Caco-2 (cell line): ENCODE measurements at regions not wholly inside any gene's neighbourhood (a gene's known extent, or its start where the extent isn't known, plus 50 kb on each side); places are given as distances from the start of the nearest gene placed in this dataset.

Experiments
- BruUV-seq: library from RNA; stranded (reverse); fragments of 400-500 nt; replicated peaks from 2 replicates; lab custom pipeline; 2021; lab: Mats Ljungman, UMichigan
- CTCF ChIA-PET: fragments of 300-600 bp; sonication (Branson Sonifier 250); formaldehyde crosslinking; loops from one replicate; lab custom pipeline; 2022; ENCODE audit warnings: antibody characterized with exemption; lab: Charles Lee
- POLR2A ChIA-PET: fragments of 300-600 bp; sonication (Branson Sonifier 250); formaldehyde crosslinking; loops from one replicate; lab custom pipeline; 2022; ENCODE audit warnings: antibody characterized with exemption; lab: Charles Lee
- DNase-seq, 2 experiments: peaks; one replicate each; pipeline versions ENCODE4 v3.0.0 to v3.0.0-alpha.2; 2020 to 2022
- H3K27me3 ChIP-seq: replicated peaks from 2 replicates; pipeline ENCODE4 v1.6.0; 2011; ENCODE audit warnings: low read length; ENCODE audit not compliant: control insufficient read depth, insufficient read depth
- H3K36me3 ChIP-seq: 2 replicates; pipeline ENCODE4 v1.5.1; 2011; ENCODE audit warnings: low read length; ENCODE audit not compliant: control insufficient read depth, insufficient read depth
- H3K4me1 ChIP-seq: fragments of 250-450 bp; sonication (Bioruptor Pico); 2 replicates; pipeline ENCODE4 v1.5.1; 2020; ENCODE audit warnings: mild to moderate bottlenecking
- H3K4me3 ChIP-seq: 2 replicates; pipeline ENCODE4 v1.5.1; 2011; ENCODE audit warnings: low read depth, mild to moderate bottlenecking, control low read depth, low read length
- H3K9me3 ChIP-seq: fragments of 250-450 bp; sonication (Bioruptor Pico); 2 replicates; pipeline ENCODE4 v1.5.1; 2020; ENCODE audit warnings: mild to moderate bottlenecking, moderate library complexity
- H3K27ac Mint-ChIP-seq: one replicate; pipeline ENCODE4 v1.8.0; 2022; ENCODE audit warnings: mixed read lengths; ENCODE audit not compliant: unreplicated experiment
- H3K27me3 Mint-ChIP-seq: one replicate; pipeline ENCODE4 v1.8.0; 2022; ENCODE audit warnings: mixed read lengths; ENCODE audit not compliant: insufficient read depth, unreplicated experiment
- H3K36me3 Mint-ChIP-seq: one replicate; pipeline ENCODE4 v1.8.0; 2022; ENCODE audit warnings: mild to moderate bottlenecking, mixed read lengths; ENCODE audit not compliant: insufficient read depth, unreplicated experiment
- H3K4me1 Mint-ChIP-seq: one replicate; pipeline ENCODE4 v1.8.0; 2022; ENCODE audit warnings: low read depth, mixed read lengths; ENCODE audit not compliant: unreplicated experiment
- H3K4me3 Mint-ChIP-seq: one replicate; pipeline ENCODE4 v1.8.0; 2022; ENCODE audit warnings: mild to moderate bottlenecking, moderate library complexity, mixed read lengths; ENCODE audit not compliant: unreplicated experiment
- H3K9me3 Mint-ChIP-seq: one replicate; pipeline ENCODE4 v1.8.0; 2022; ENCODE audit warnings: mixed read lengths; ENCODE audit not compliant: unreplicated experiment
- intact Hi-C: fragments of 100-400 bp; cut with micrococcal nuclease; formaldehyde crosslinking; loops from one replicate; pipeline ENCODE4 v1.10.0; 2022; ENCODE audit not compliant: unreplicated experiment
- TF ChIP-seq, protein P1 (sequence below), 2 experiments: fragments of 200-600 bp in 1 of 2; IDR thresholded peaks; 1 replicate in 1 of 2; 2 replicates in 1 of 2; pipeline versions ENCODE4 v1.5.1 to v1.8.0; 2011 to 2022; ENCODE audit warnings: antibody characterized with exemption in 1 of 2, control low read depth in 1 of 2, inconsistent platforms in 1 of 2, low read depth in 1 of 2, low read length in 1 of 2, mild to moderate bottlenecking in 1 of 2, moderate library complexity in 1 of 2; ENCODE audit not compliant: insufficient read depth in 1 of 2, severe bottlenecking in 1 of 2, unreplicated experiment in 1 of 2

- no peaks in the 10 kb centered on the region for H3K27me3 Mint-ChIP-seq
- Histone ChIP-seq H3K36me3 (no peaks in the 10 kb centered on the region), H3K4me3 (no peak overlapping the region), H3K9me3 (no peaks in the 10 kb centered on the region), H3K4me1 (no peaks in the 10 kb centered on the region), H3K27me3 (no peaks in the 10 kb centered on the region)
- H3K4me1 Mint-ChIP-seq, result no peaks in the 10 kb centered on the region
- TF ChIP-seq, protein P1, sequence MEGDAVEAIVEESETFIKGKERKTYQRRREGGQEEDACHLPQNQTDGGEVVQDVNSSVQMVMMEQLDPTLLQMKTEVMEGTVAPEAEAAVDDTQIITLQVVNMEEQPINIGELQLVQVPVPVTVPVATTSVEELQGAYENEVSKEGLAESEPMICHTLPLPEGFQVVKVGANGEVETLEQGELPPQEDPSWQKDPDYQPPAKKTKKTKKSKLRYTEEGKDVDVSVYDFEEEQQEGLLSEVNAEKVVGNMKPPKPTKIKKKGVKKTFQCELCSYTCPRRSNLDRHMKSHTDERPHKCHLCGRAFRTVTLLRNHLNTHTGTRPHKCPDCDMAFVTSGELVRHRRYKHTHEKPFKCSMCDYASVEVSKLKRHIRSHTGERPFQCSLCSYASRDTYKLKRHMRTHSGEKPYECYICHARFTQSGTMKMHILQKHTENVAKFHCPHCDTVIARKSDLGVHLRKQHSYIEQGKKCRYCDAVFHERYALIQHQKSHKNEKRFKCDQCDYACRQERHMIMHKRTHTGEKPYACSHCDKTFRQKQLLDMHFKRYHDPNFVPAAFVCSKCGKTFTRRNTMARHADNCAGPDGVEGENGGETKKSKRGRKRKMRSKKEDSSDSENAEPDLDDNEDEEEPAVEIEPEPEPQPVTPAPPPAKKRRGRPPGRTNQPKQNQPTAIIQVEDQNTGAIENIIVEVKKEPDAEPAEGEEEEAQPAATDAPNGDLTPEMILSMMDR (IDR thresholded peaks at IDR 0.05; ENCODE audit: insufficient read depth in 1 of 2, low read depth in 1 of 2, low read length in 1 of 2, severe bottlenecking in 1 of 2, unreplicated experiment in 1 of 2), result no peak
- CTCF ChIA-PET, result no interaction called here
- H3K27ac Mint-ChIP-seq, result no peak overlapping the region
- no TSS peak for BruUV-seq
- POLR2A ChIA-PET, result no interaction called here
- H3K36me3 Mint-ChIP-seq, result no peaks in the 10 kb centered on the region
- intact Hi-C loops, result no loop called here
- H3K4me3 Mint-ChIP-seq, result no peak overlapping the region
- H3K9me3 Mint-ChIP-seq, result peaks cover 12% of the 10 kb centered on the region
- DNase-seq, result no peak
Measured at GRCh38 chr1:59122527-59122926, 174.4 kb upstream of the FGGY start.

- Mint-ChIP-seq H3K27me3 (no peaks in the 10 kb centered on the region), H3K9me3 (peaks cover 12% of the 10 kb centered on the region), H3K36me3 (no peaks in the 10 kb centered on the region), H3K4me1 (no peaks in the 10 kb centered on the region), H3K27ac (no peak overlapping the region), H3K4me3 (no peak overlapping the region)
- H3K4me3 ChIP-seq, result no peak overlapping the region
- no TSS peak for BruUV-seq
- no peaks in the 10 kb centered on the region for H3K27me3 ChIP-seq
- no peaks in the 10 kb centered on the region for H3K9me3 ChIP-seq
- TF ChIP-seq, protein P1 (IDR thresholded peaks at IDR 0.05; ENCODE audit: insufficient read depth in 1 of 2, low read depth in 1 of 2, low read length in 1 of 2, severe bottlenecking in 1 of 2, unreplicated experiment in 1 of 2), result no peak
- ChIA-PET CTCF (no interaction called here), POLR2A (no interaction called here)
- no peaks in the 10 kb centered on the region for H3K36me3 ChIP-seq
- intact Hi-C loops, result no loop called here
- no peaks in the 10 kb centered on the region for H3K4me1 ChIP-seq
- no peak for DNase-seq
Measured at GRCh38 chr1:59123081-59123681, 173.7 kb upstream of the FGGY start.

DNA sequence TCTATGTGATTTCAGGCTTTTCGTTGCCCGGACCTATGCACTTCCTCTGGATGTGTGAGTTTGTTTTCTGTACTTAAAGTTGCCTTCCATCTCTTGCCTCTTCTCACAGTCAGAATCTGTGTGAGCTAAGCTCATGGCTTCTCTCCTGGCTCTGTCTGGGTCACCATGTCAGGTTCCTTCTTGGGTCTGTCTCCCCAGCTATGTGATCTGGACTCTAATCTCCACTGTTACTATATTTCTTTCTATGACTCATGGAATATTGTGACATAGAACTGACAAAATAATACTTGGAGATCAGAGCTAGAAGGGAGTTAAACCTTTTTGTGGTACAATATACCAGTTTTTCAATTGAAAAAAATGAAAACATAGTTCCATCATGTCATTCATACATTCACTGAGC is 172.7 kb upstream of the FGGY start:
- POLR2A ChIA-PET, result no interaction called here
- intact Hi-C loops, result no loop called here
- no peaks in the 10 kb centered on the region for H3K4me1 ChIP-seq
- no peaks in the 10 kb centered on the region for H3K36me3 ChIP-seq
- no peaks in the 10 kb centered on the region for H3K4me1 Mint-ChIP-seq
- H3K27me3 ChIP-seq, result no peaks in the 10 kb centered on the region
- no peaks in the 10 kb centered on the region for H3K27me3 Mint-ChIP-seq
- H3K36me3 Mint-ChIP-seq, result no peaks in the 10 kb centered on the region
- DNase-seq, result no peak
- CTCF ChIA-PET, result no interaction called here
- no peak overlapping the region for H3K27ac Mint-ChIP-seq
- BruUV-seq, result no TSS peak
- no peaks in the 10 kb centered on the region for H3K9me3 ChIP-seq
- TF ChIP-seq, protein P1 (IDR thresholded peaks at IDR 0.05; ENCODE audit: insufficient read depth in 1 of 2, low read depth in 1 of 2, low read length in 1 of 2, severe bottlenecking in 1 of 2, unreplicated experiment in 1 of 2), result no peak
- H3K4me3 ChIP-seq, result no peak overlapping the region
- H3K4me3 Mint-ChIP-seq, result no peak overlapping the region
- peaks cover 12% of the 10 kb centered on the region for H3K9me3 Mint-ChIP-seq
